ENCODE measurements at regions not wholly inside any gene's neighbourhood (a gene's known extent, or its start where the extent isn't known, plus 50 kb on each side); places are given as distances from the start of the nearest gene placed in this dataset.

- no peak for TF ChIP-seq CTCF (optimal IDR thresholded peaks at IDR 0.05 in 1 of 3, IDR thresholded peaks at IDR 0.05 in 1 of 3, conservative IDR thresholded peaks at IDR 0.05 in 1 of 3; ENCODE audit: extremely low read depth in 1 of 3, insufficient read depth in 2 of 3, low read length in 3 of 3)
- TF ChIP-seq EZH2 (IDR thresholded peaks at IDR 0.05; ENCODE audit: low read length) = no peak
These were observed 82.3 kb downstream of the SPRY1 start for GRCh38 chr4:123478859-123479345.
